SK-N-SH treated with all-trans-retinoic acid at 6 μM for 48 hours (cell line): ENCODE measurements at regions not wholly inside any gene's neighbourhood (a gene's known extent, or its start where the extent isn't known, plus 50 kb on each side); places are given as distances from the start of the nearest gene placed in this dataset.

Source experiments
- ZNF8 ChIP-seq: fragments of 450-650 bp; formaldehyde crosslinking; IDR thresholded peaks from 2 replicates; pipeline ENCODE4 v1.5.0; 2020; ENCODE audit warnings: mild to moderate bottlenecking, moderate library complexity
- TF ChIP-seq, protein P1 (sequence below): fragments of 250-450 bp; sonication (Bioruptor Pico); IDR thresholded peaks from 2 replicates; pipeline ENCODE4 v1.5.1; 2020; ENCODE audit warnings: low read depth, mild to moderate bottlenecking, moderate library complexity

DNA sequence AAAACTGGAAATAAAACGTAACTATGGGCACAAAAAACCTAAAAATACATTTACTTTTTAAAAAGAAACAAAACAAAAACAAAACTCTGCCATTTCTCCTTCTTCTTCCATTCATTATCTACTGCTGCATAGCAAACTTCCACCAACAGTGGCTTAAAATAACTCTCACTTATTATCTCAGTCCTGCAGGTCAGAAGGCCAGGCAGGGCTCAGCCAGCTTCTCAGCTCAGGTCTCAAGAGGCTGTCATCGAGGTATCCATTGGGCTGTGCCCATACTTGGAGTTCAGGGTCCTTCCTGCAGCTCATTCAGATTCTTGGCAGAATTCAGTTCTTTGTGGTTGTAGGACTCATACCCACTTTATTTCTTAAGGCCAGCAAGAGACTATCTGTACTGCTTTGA is 352.7 kb upstream of the PLD5 start:
- no peak for TF ChIP-seq ZNF8 (CRISPR knock-in tag)
- TF ChIP-seq, protein P1, sequence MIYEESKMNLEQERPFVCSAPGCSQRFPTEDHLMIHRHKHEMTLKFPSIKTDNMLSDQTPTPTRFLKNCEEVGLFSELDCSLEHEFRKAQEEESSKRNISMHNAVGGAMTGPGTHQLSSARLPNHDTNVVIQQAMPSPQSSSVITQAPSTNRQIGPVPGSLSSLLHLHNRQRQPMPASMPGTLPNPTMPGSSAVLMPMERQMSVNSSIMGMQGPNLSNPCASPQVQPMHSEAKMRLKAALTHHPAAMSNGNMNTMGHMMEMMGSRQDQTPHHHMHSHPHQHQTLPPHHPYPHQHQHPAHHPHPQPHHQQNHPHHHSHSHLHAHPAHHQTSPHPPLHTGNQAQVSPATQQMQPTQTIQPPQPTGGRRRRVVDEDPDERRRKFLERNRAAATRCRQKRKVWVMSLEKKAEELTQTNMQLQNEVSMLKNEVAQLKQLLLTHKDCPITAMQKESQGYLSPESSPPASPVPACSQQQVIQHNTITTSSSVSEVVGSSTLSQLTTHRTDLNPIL (CRISPR knock-in tag) = no peak
